ENCODE measurements at regions not wholly inside any gene's neighbourhood (a gene's known extent, or its start where the extent isn't known, plus 50 kb on each side); places are given as distances from the start of the nearest gene placed in this dataset.

- H3K4me1 ChIP-seq (replicated peaks; ENCODE audit: insufficient read depth) = no peaks in the 10 kb centered on the region
- H4K20me1 ChIP-seq (ENCODE audit: insufficient read depth) = no peaks in the 10 kb centered on the region
- H3K9me2 ChIP-seq (ENCODE audit: insufficient read depth) = no peaks in the 10 kb centered on the region
- H3F3A ChIP-seq (ENCODE audit: insufficient read depth, low read depth) = no peaks in the 10 kb centered on the region
- H3K4me2 ChIP-seq = no peak overlapping the region
- DNase-seq = no peak
- CTCF ChIA-PET = no interaction called here
- no peak overlapping the region for H2AFZ ChIP-seq
- no peaks in the 10 kb centered on the region for H3K36me3 ChIP-seq (ENCODE audit: low read depth)
- no peaks in the 10 kb centered on the region for H3K9me3 ChIP-seq (ENCODE audit: insufficient read depth, low read depth)
- no peaks in the 10 kb centered on the region for H3K79me2 ChIP-seq (ENCODE audit: low read depth)
- no peak overlapping the region for H3K4me3 ChIP-seq
- BruUV-seq (replicated peaks) = no TSS peak
- no peak for TF ChIP-seq EZH2 (IDR thresholded peaks at IDR 0.05; ENCODE audit: low read depth)
- TF ChIP-seq CTCF (conservative IDR thresholded peaks at IDR 0.05) = no peak
- H3K27ac ChIP-seq = no peak overlapping the region
- H3K27me3 ChIP-seq (ENCODE audit: insufficient read depth, low read depth) = no peaks in the 10 kb centered on the region; the same call in 1 of the 2 replicates
- intact Hi-C loops (cut with micrococcal nuclease; ENCODE audit: unreplicated experiment) = no loop called here
- POLR2A ChIA-PET (ENCODE audit: unreplicated experiment) = no interaction called here
Measured at GRCh38 chr1:13996334-13996733, 296.3 kb downstream of the PRDM2 start.

DNA sequence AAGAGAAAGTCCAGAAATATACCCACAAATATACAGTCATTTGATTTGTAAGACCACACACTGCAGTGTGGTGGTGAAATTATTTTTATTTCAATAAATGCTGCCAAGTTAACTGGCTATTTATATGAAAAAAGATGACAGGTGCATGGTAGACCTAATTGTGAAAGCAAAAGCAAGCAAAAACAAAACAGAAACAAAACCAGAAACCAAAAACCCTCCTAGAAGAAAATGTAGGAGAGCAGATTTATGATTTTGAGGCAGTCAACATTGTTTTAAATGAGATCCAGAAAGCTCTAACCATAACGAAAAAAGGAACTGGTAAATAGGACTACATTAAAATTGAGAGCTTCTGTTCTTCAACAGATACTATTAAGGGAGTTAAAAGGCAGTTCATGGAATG, 303.6 kb downstream of the PRDM2 start:
- H4K20me1 ChIP-seq (ENCODE audit: insufficient read depth) = no peaks in the 10 kb centered on the region
- H3K27me3 ChIP-seq (ENCODE audit: insufficient read depth, low read depth) = no peaks in the 10 kb centered on the region; the same call in 1 of the 2 replicates
- no TSS peak for BruUV-seq (replicated peaks)
- no peaks in the 10 kb centered on the region for H3F3A ChIP-seq (ENCODE audit: insufficient read depth, low read depth)
- H3K9me2 ChIP-seq (ENCODE audit: insufficient read depth) = no peaks in the 10 kb centered on the region
- no peaks in the 10 kb centered on the region for H3K9me3 ChIP-seq (ENCODE audit: insufficient read depth, low read depth)
- H3K79me2 ChIP-seq (ENCODE audit: low read depth) = no peaks in the 10 kb centered on the region
- POLR2A ChIA-PET (ENCODE audit: unreplicated experiment) = no interaction called here
- TF ChIP-seq CTCF (conservative IDR thresholded peaks at IDR 0.05) (no peak), EZH2 (IDR thresholded peaks at IDR 0.05; ENCODE audit: low read depth) (no peak)
- intact Hi-C loops (cut with micrococcal nuclease; ENCODE audit: unreplicated experiment) = no loop called here
- CTCF ChIA-PET = interaction anchor here (0.7 kb wide), 1 partner anchor 834 kb away, joined by 6 read pairs; no protein-coding TSS in a partner anchor
- no peaks in the 10 kb centered on the region for H3K4me1 ChIP-seq (replicated peaks; ENCODE audit: insufficient read depth)
- DNase-seq = no peak
- H3K36me3 ChIP-seq (ENCODE audit: low read depth) = no peaks in the 10 kb centered on the region
- no peak overlapping the region for H3K27ac ChIP-seq
- no peak overlapping the region for H3K4me3 ChIP-seq
- no peak overlapping the region for H2AFZ ChIP-seq
- H3K4me2 ChIP-seq = no peak overlapping the region

- ChIA-PET POLR2A (ENCODE audit: unreplicated experiment) (no interaction called here), CTCF (interaction anchor here (0.6 kb wide), 1 partner anchor 490 kb away, joined by 3 read pairs; no protein-coding TSS in a partner anchor)
- intact Hi-C loops (cut with micrococcal nuclease; ENCODE audit: unreplicated experiment) = no loop called here
- Histone ChIP-seq H3K4me2 (no peak overlapping the region), H3K9me2 (ENCODE audit: insufficient read depth) (no peaks in the 10 kb centered on the region), H3K27me3 (ENCODE audit: insufficient read depth, low read depth) (no peaks in the 10 kb centered on the region), H2AFZ (no peak overlapping the region), H3K4me1 (replicated peaks; ENCODE audit: insufficient read depth) (no peaks in the 10 kb centered on the region), H3K36me3 (ENCODE audit: low read depth) (no peaks in the 10 kb centered on the region), H3K4me3 (no peak overlapping the region), H3K9me3 (ENCODE audit: insufficient read depth, low read depth) (no peaks in the 10 kb centered on the region), H3K27ac (no peak overlapping the region), H4K20me1 (ENCODE audit: insufficient read depth) (no peaks in the 10 kb centered on the region), H3K79me2 (ENCODE audit: low read depth) (no peaks in the 10 kb centered on the region), H3F3A (ENCODE audit: insufficient read depth, low read depth) (no peaks in the 10 kb centered on the region)
- no TSS peak for BruUV-seq (replicated peaks)
- DNase-seq = no peak
- no peak for TF ChIP-seq CTCF (conservative IDR thresholded peaks at IDR 0.05)
- TF ChIP-seq EZH2 (IDR thresholded peaks at IDR 0.05; ENCODE audit: low read depth) = no peak
Measured at GRCh38 chr1:14009582-14009981, 309.6 kb downstream of the PRDM2 start.

Measured in PC-9 (cell line).